ENCODE measurements at regions not wholly inside any gene's neighbourhood (a gene's known extent, or its start where the extent isn't known, plus 50 kb on each side); places are given as distances from the start of the nearest gene placed in this dataset.

- no peaks in the 10 kb centered on the region for H3K36me3 ChIP-seq (replicated peaks in 1 of 2; ENCODE audit: control insufficient read depth in 1 of 2, insufficient read depth in 2 of 2, low read length in 2 of 2)
- H3K27me3 ChIP-seq (ENCODE audit: control insufficient read depth in 2 of 2, insufficient read depth in 2 of 2, low read length in 2 of 2) = no peaks in the 10 kb centered on the region
- H3K4me3 ChIP-seq (replicated peaks in 1 of 3; ENCODE audit: low read depth in 2 of 3, low read length in 3 of 3) = no peak overlapping the region
- Mint-ChIP-seq H3K4me3 (no peak overlapping the region), H3K9me3 (peaks cover 5 to 14% (median 9%) of the 10 kb centered on the region in 7 donors), H3K36me3 (no peaks in the 10 kb centered on the region), H3K4me1 (no peaks in the 10 kb centered on the region), H3K27me3 (ENCODE audit: low read depth in 3 of 3) (no peaks in the 10 kb centered on the region), H3K27ac (no peak overlapping the region)
- H4K20me1 ChIP-seq (ENCODE audit: insufficient read depth, low read length) = no peaks in the 10 kb centered on the region
- intact Hi-C loops (cut with micrococcal nuclease) = no loop called here
- peaks cover 5 to 10% of the 10 kb centered on the region in 2 donors for H3K9me3 ChIP-seq (replicated peaks in 1 of 2; ENCODE audit: control insufficient read depth in 1 of 2, insufficient read depth in 1 of 2, low read length in 2 of 2)
- H3K27ac ChIP-seq (ENCODE audit: low read depth in 1 of 2, low read length in 2 of 2) = no peak overlapping the region
- no peak overlapping the region for H2AFZ ChIP-seq (ENCODE audit: insufficient read depth, low read depth, low read length, poor library complexity, severe bottlenecking)
- H3K4me2 ChIP-seq (replicated peaks; ENCODE audit: extremely low read depth, low read length, poor library complexity, severe bottlenecking) = no peak overlapping the region
- H3K9ac ChIP-seq (ENCODE audit: insufficient read depth, low read length, poor library complexity, severe bottlenecking) = no peak overlapping the region
- no peak for DNase-seq
- 95% methylated on average over 2 of the region's 3 CpGs for WGBS (ENCODE audit: insufficient coverage)
- H3K4me1 ChIP-seq (ENCODE audit: control insufficient read depth in 1 of 2, insufficient read depth in 2 of 2, low read length in 2 of 2) = no peaks in the 10 kb centered on the region
- H3K79me2 ChIP-seq (ENCODE audit: insufficient read depth, low read length) = no peaks in the 10 kb centered on the region
- TF ChIP-seq CTCF (IDR thresholded peaks at IDR 0.05) = no peak
Measured at GRCh38 chr10:83078645-83079044, 1060.7 kb upstream of the GHITM start.

- Mint-ChIP-seq H3K36me3 (no peaks in the 10 kb centered on the region), H3K9me3 (peaks cover 4 to 15% (median 12%) of the 10 kb centered on the region in 7 donors), H3K4me3 (no peak overlapping the region), H3K27ac (no peak overlapping the region), H3K4me1 (no peaks in the 10 kb centered on the region), H3K27me3 (ENCODE audit: low read depth in 3 of 3) (no peaks in the 10 kb centered on the region)
- H3K4me1 ChIP-seq (ENCODE audit: control insufficient read depth in 1 of 2, insufficient read depth in 2 of 2, low read length in 2 of 2) = no peaks in the 10 kb centered on the region
- intact Hi-C loops (cut with micrococcal nuclease) = no loop called here
- TF ChIP-seq CTCF (IDR thresholded peaks at IDR 0.05) = no peak
- no peak overlapping the region for H2AFZ ChIP-seq (ENCODE audit: insufficient read depth, low read depth, low read length, poor library complexity, severe bottlenecking)
- H3K27me3 ChIP-seq (ENCODE audit: control insufficient read depth in 2 of 2, insufficient read depth in 2 of 2, low read length in 2 of 2) = no peaks in the 10 kb centered on the region
- H3K36me3 ChIP-seq (replicated peaks in 1 of 2; ENCODE audit: control insufficient read depth in 1 of 2, insufficient read depth in 2 of 2, low read length in 2 of 2) = no peaks in the 10 kb centered on the region
- peaks cover 5 to 12% of the 10 kb centered on the region in 2 donors for H3K9me3 ChIP-seq (replicated peaks in 1 of 2; ENCODE audit: control insufficient read depth in 1 of 2, insufficient read depth in 1 of 2, low read length in 2 of 2)
- no peak for DNase-seq
- no peaks in the 10 kb centered on the region for H3K79me2 ChIP-seq (ENCODE audit: insufficient read depth, low read length)
- no peak overlapping the region for H3K27ac ChIP-seq (ENCODE audit: low read depth in 1 of 2, low read length in 2 of 2)
- no peak overlapping the region for H3K4me3 ChIP-seq (replicated peaks in 1 of 3; ENCODE audit: low read depth in 2 of 3, low read length in 3 of 3)
- H3K4me2 ChIP-seq (replicated peaks; ENCODE audit: extremely low read depth, low read length, poor library complexity, severe bottlenecking) = no peak overlapping the region
- no peak overlapping the region for H3K9ac ChIP-seq (ENCODE audit: insufficient read depth, low read length, poor library complexity, severe bottlenecking)
- no peaks in the 10 kb centered on the region for H4K20me1 ChIP-seq (ENCODE audit: insufficient read depth, low read length)
Measured at GRCh38 chr10:83083831-83084230, 1055.5 kb upstream of the GHITM start.

Measured in CD14-positive monocyte (primary cell).